Suprapubic skin (tissue), 3 donors: ENCODE measurements at regions not wholly inside any gene's neighbourhood (a gene's known extent, or its start where the extent isn't known, plus 50 kb on each side); places are given as distances from the start of the nearest gene placed in this dataset.

Experiments
- POLR2AphosphoS5 ChIP-seq, 3 donors: sonication (generic); formaldehyde crosslinking; IDR thresholded peaks; one replicate each; pipeline ENCODE4 v1.6.1; 2017; ENCODE audit warnings: antibody characterized with exemption in 3 of 3
- TF ChIP-seq, protein P1 (sequence below), 2 donors: fragments of 200-600 bp in 1 of 2; fragments of 450-650 bp in 1 of 2; sonication (generic) in 1 of 2; IDR thresholded peaks; one replicate each; pipeline ENCODE4 v1.5.1; 2016 to 2019; ENCODE audit warnings: antibody characterized with exemption in 2 of 2, mild to moderate bottlenecking in 1 of 2, moderate library complexity in 1 of 2

GRCh38 chr5:68732251-68732650 lies 361.6 kb upstream of the SLC30A5 start:
- TF ChIP-seq, protein P1, sequence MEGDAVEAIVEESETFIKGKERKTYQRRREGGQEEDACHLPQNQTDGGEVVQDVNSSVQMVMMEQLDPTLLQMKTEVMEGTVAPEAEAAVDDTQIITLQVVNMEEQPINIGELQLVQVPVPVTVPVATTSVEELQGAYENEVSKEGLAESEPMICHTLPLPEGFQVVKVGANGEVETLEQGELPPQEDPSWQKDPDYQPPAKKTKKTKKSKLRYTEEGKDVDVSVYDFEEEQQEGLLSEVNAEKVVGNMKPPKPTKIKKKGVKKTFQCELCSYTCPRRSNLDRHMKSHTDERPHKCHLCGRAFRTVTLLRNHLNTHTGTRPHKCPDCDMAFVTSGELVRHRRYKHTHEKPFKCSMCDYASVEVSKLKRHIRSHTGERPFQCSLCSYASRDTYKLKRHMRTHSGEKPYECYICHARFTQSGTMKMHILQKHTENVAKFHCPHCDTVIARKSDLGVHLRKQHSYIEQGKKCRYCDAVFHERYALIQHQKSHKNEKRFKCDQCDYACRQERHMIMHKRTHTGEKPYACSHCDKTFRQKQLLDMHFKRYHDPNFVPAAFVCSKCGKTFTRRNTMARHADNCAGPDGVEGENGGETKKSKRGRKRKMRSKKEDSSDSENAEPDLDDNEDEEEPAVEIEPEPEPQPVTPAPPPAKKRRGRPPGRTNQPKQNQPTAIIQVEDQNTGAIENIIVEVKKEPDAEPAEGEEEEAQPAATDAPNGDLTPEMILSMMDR (IDR thresholded peaks at IDR 0.05) = no peak
- no peak for TF ChIP-seq POLR2AphosphoS5 (IDR thresholded peaks at IDR 0.05)
